Smooth muscle cell (in vitro differentiated cells): ENCODE measurements at regions not wholly inside any gene's neighbourhood (a gene's known extent, or its start where the extent isn't known, plus 50 kb on each side); places are given as distances from the start of the nearest gene placed in this dataset.

Experiments
- DNase-seq: peaks from one replicate; lab custom pipeline; 2025; ENCODE audit not compliant: unreplicated experiment; lab: John Stamatoyannopoulos, UW
- H2AFZ ChIP-seq: fragments of 200-600 bp; sonication (generic); 2 replicates; pipeline ENCODE4 v1.6.0; 2016; ENCODE audit warnings: antibody characterized with exemption, low read depth, mild to moderate bottlenecking
- H3F3A ChIP-seq: fragments of 200-600 bp; sonication (generic); 2 replicates; pipeline ENCODE4 v1.6.0; 2017; ENCODE audit warnings: antibody characterized with exemption, low read depth
- H3K27ac ChIP-seq: fragments of 200-600 bp; sonication (generic); 2 replicates; pipeline ENCODE4 v1.5.1; 2016; ENCODE audit warnings: low read depth, mild to moderate bottlenecking
- H3K27me3 ChIP-seq: fragments of 200-600 bp; sonication (generic); 2 replicates; pipeline ENCODE4 v1.6.1; 2016; ENCODE audit warnings: low read depth, mild to moderate bottlenecking
- H3K36me3 ChIP-seq: fragments of 200-600 bp; sonication (generic); 2 replicates; pipeline ENCODE4 v1.5.1; 2016; ENCODE audit warnings: low read depth
- H3K4me1 ChIP-seq: fragments of 200-600 bp; sonication (generic); 2 replicates; pipeline ENCODE4 v1.5.1; 2016; ENCODE audit warnings: low read depth
- H3K4me2 ChIP-seq: fragments of 200-600 bp; sonication (generic); 2 replicates; pipeline ENCODE4 v1.6.0; 2016; ENCODE audit warnings: mild to moderate bottlenecking
- H3K4me3 ChIP-seq: fragments of 200-600 bp; sonication (generic); 2 replicates; pipeline ENCODE4 v1.5.1; 2016; ENCODE audit warnings: mild to moderate bottlenecking
- H3K79me2 ChIP-seq: fragments of 200-600 bp; sonication (generic); 2 replicates; pipeline ENCODE4 v1.6.0; 2016; ENCODE audit warnings: low read depth, mild to moderate bottlenecking
- H3K9ac ChIP-seq: fragments of 200-600 bp; sonication (generic); 2 replicates; pipeline ENCODE4 v1.6.0; 2016; ENCODE audit warnings: low read depth
- H3K9me3 ChIP-seq: fragments of 200-600 bp; sonication (generic); replicated peaks from 2 replicates; pipeline ENCODE4 v1.5.1; 2016; ENCODE audit warnings: low read depth
- H4K20me1 ChIP-seq: fragments of 200-600 bp; sonication (generic); 2 replicates; pipeline ENCODE4 v1.6.0; 2016; ENCODE audit warnings: low read depth
- CTCF ChIP-seq: fragments of 200-600 bp; sonication (generic); IDR thresholded peaks from 2 replicates; pipeline ENCODE4 v1.5.1; 2017; ENCODE audit warnings: borderline replicate concordance, mild to moderate bottlenecking, antibody characterized with exemption; ENCODE audit not compliant: insufficient read depth, poor library complexity, severe bottlenecking
- WGBS: methylation state at CpG from one replicate; pipeline ENCODE4 v1.1.7; 2016; ENCODE audit warnings: low lambda C conversion rate; 5-methylcytosine and 5-hydroxymethylcytosine counted together

GRCh38 chr3:110894574-110894973 is 177.0 kb upstream of the NECTIN3 start:
- Histone ChIP-seq H2AFZ (no peak overlapping the region), H3K9ac (no peak overlapping the region), H3K4me1 (peaks cover 4% of the 10 kb centered on the region), H3F3A (peaks cover 48% of the 10 kb centered on the region), H3K27ac (peak overlapping the region; percentile 39), H3K9me3 (no peaks in the 10 kb centered on the region), H3K4me3 (no peak overlapping the region), H3K27me3 (no peaks in the 10 kb centered on the region), H4K20me1 (peaks cover 95% of the 10 kb centered on the region), H3K4me2 (peak overlapping the region; percentile 27), H3K36me3 (peaks cover 8% of the 10 kb centered on the region), H3K79me2 (peaks cover 86% of the 10 kb centered on the region)
- no peak for DNase-seq
- no peak for TF ChIP-seq CTCF
- WGBS = 90% methylated on average over 2 of the region's 2 CpGs

- TF ChIP-seq CTCF = no peak
- H2AFZ ChIP-seq = no peak overlapping the region
- H3K27ac ChIP-seq = peak overlapping the region; percentile 39
- no peak overlapping the region for H3K9ac ChIP-seq
- H3F3A ChIP-seq = peaks cover 51% of the 10 kb centered on the region
- H3K79me2 ChIP-seq = peaks cover 90% of the 10 kb centered on the region
- H3K4me2 ChIP-seq = peak overlapping the region; percentile 27
- peaks cover 5% of the 10 kb centered on the region for H3K4me1 ChIP-seq
- DNase-seq = no peak
- no peaks in the 10 kb centered on the region for H3K27me3 ChIP-seq
- H3K4me3 ChIP-seq = no peak overlapping the region
- H3K36me3 ChIP-seq = peaks cover 8% of the 10 kb centered on the region
- 96% methylated on average over 1 of the region's 1 CpG for WGBS
- H4K20me1 ChIP-seq = peaks cover 99% of the 10 kb centered on the region
- H3K9me3 ChIP-seq = no peaks in the 10 kb centered on the region
Measured at GRCh38 chr3:110895054-110895453, 176.6 kb upstream of the NECTIN3 start.

- H3K36me3 ChIP-seq = no peaks in the 10 kb centered on the region
- no peaks in the 10 kb centered on the region for H3K27me3 ChIP-seq
- H3K4me1 ChIP-seq = peaks cover 17% of the 10 kb centered on the region
- peaks cover 100% of the 10 kb centered on the region for H4K20me1 ChIP-seq
- no peak for TF ChIP-seq CTCF
- H3K4me2 ChIP-seq = no peak overlapping the region
- peak overlapping the region; percentile 39 for H3K27ac ChIP-seq
- H2AFZ ChIP-seq = no peak overlapping the region
- no peaks in the 10 kb centered on the region for H3K9me3 ChIP-seq
- no peak overlapping the region for H3K4me3 ChIP-seq
- H3F3A ChIP-seq = peaks cover 46% of the 10 kb centered on the region
- no peak for DNase-seq
- WGBS = 98% methylated on average over 2 of the region's 2 CpGs
- no peak overlapping the region for H3K9ac ChIP-seq
- H3K79me2 ChIP-seq = peaks cover 95% of the 10 kb centered on the region
Measured at GRCh38 chr3:110897046-110897445, 174.6 kb upstream of the NECTIN3 start.

- H3K27me3 ChIP-seq = no peaks in the 10 kb centered on the region
- peaks cover 48% of the 10 kb centered on the region for H3F3A ChIP-seq
- H2AFZ ChIP-seq = no peak overlapping the region
- H3K79me2 ChIP-seq = peaks cover 99% of the 10 kb centered on the region
- TF ChIP-seq CTCF = no peak
- H3K27ac ChIP-seq = peak overlapping the region; percentile 51
- peak overlapping the region; percentile 34 for H3K4me2 ChIP-seq
- no peaks in the 10 kb centered on the region for H3K9me3 ChIP-seq
- no peaks in the 10 kb centered on the region for H3K36me3 ChIP-seq
- H3K4me3 ChIP-seq = no peak overlapping the region
- peaks cover 17% of the 10 kb centered on the region for H3K4me1 ChIP-seq
- no peak for DNase-seq
- H3K9ac ChIP-seq = no peak overlapping the region
- peaks cover 100% of the 10 kb centered on the region for H4K20me1 ChIP-seq
Measured at GRCh38 chr3:110900576-110900975, 171.0 kb upstream of the NECTIN3 start.
